Stomach (tissue), 8 donors: ENCODE measurements at regions not wholly inside any gene's neighbourhood (a gene's known extent, or its start where the extent isn't known, plus 50 kb on each side); places are given as distances from the start of the nearest gene placed in this dataset.
A peak's percentile ranks its signal among the peaks of the same experiment; 100 is the strongest.

Experiments
- DNase-seq, 2 donors: peaks; one replicate each; pipeline versions ENCODE4 v3.0.0 to v3.0.0-alpha.2; 2013 to 2019
- H3K27ac ChIP-seq, 5 donors: fragments of 200-600 bp in 4 of 5; sonication (generic) in 4 of 5; one replicate each; pipeline ENCODE4 v1.5.1; 2013 to 2019; ENCODE audit warnings: mild to moderate bottlenecking in 1 of 5, moderate library complexity in 1 of 5
- H3K27me3 ChIP-seq, 3 donors: fragments of 200-600 bp; sonication (generic); one replicate each; pipeline ENCODE4 v1.5.1; 2017 to 2019; ENCODE audit warnings: mixed run types in 1 of 3
- H3K36me3 ChIP-seq, 4 donors: fragments of 200-600 bp; sonication (generic); 1 replicate in 3 of 4; 2 replicates in 1 of 4; pipeline ENCODE4 v1.5.1; 2016 to 2019
- H3K4me1 ChIP-seq, 4 donors: fragments of 200-600 bp; sonication (generic); one replicate each; pipeline ENCODE4 v1.5.1; 2016 to 2019
- H3K4me3 ChIP-seq, 4 donors: fragments of 200-600 bp; sonication (generic) in 3 of 4; one replicate each; pipeline ENCODE4 v1.5.1; 2016 to 2019; ENCODE audit warnings: mild to moderate bottlenecking in 1 of 4
- H3K9me3 ChIP-seq, 4 donors: fragments of 200-600 bp; sonication (generic); one replicate each; pipeline ENCODE4 v1.5.1; 2016 to 2019
- EP300 ChIP-seq: sonication (generic); formaldehyde crosslinking; IDR thresholded peaks from one replicate; pipeline ENCODE4 v1.6.1; 2017; ENCODE audit warnings: antibody characterized with exemption
- POLR2A ChIP-seq, 4 donors: fragments of 450-650 bp; IDR thresholded peaks; one replicate each; pipeline ENCODE4 v1.6.1; 2016; ENCODE audit warnings: antibody characterized with exemption in 4 of 4, control low read depth in 2 of 4, mild to moderate bottlenecking in 1 of 4, moderate library complexity in 1 of 4
- POLR2AphosphoS5 ChIP-seq, 3 donors: sonication (generic); formaldehyde crosslinking; IDR thresholded peaks; one replicate each; pipeline ENCODE4 v1.6.1; 2016; ENCODE audit warnings: antibody characterized with exemption in 3 of 3
- WGBS, 5 donors: extraction: QIAGEN DNeasy Blood & Tissue Kit in 3 of 5; methylation state at CpG; one replicate each; pipeline versions ENCODE4 v1.1.5 to v1.1.7; 2013 to 2018; 5-methylcytosine and 5-hydroxymethylcytosine counted together
- intact Hi-C: fragments of 100-400 bp; cut with DNase I; formaldehyde crosslinking; loops from one replicate; pipeline ENCODE4 v1.15.1; 2023; ENCODE audit warnings: low total_unique reads
- TF ChIP-seq, protein P1 (sequence below), 7 experiments: fragments of 450-650 bp in 4 of 7; fragments of 200-600 bp in 3 of 7; sonication (generic) in 3 of 7; IDR thresholded peaks; one replicate each; pipeline ENCODE4 v1.5.1; 2016 to 2019; ENCODE audit warnings: antibody characterized with exemption in 7 of 7, control low read depth in 2 of 7, mild to moderate bottlenecking in 1 of 7
- donor health status: healthy with polysubstance abuse.
- donor health status: Bipolar disorder and iron deficiency.
- donor health status: healthy.

DNA sequence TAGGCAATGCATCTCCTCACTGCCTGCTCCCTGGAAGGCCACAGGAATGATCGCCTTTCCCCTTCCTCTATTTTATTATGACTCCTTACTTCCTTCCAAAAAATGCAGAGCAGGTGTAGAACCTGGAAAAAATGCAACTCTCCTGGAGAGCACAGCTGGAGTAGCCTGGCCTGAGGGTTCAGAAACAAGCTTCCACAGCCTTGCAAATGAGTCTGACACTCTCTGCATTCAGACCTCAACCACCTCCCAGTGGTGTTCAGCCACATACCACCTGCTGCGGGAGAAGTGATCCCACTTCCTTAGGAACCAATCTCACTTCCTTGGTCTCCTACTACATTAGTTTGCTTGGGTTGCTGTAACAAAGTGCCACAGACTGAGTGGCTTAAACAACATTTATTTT is 368.1 kb upstream of the NOCT start:
- TF ChIP-seq POLR2AphosphoS5 (IDR thresholded peaks at IDR 0.05) (no peak), POLR2A (IDR thresholded peaks at IDR 0.05) (no peak)
- WGBS, 5 donors = 77 to 98% (median 82%) methylated on average over 2 of the region's 2 CpGs
- no peak overlapping the region for H3K27ac ChIP-seq
- DNase-seq = no peak
- H3K27me3 ChIP-seq = no peaks in the 10 kb centered on the region
- H3K4me1 ChIP-seq = no peaks in the 10 kb centered on the region
- no peaks in the 10 kb centered on the region for H3K36me3 ChIP-seq
- H3K4me3 ChIP-seq = no peak overlapping the region
- intact Hi-C loops = no loop called here
- no peaks in the 10 kb centered on the region for H3K9me3 ChIP-seq

DNA sequence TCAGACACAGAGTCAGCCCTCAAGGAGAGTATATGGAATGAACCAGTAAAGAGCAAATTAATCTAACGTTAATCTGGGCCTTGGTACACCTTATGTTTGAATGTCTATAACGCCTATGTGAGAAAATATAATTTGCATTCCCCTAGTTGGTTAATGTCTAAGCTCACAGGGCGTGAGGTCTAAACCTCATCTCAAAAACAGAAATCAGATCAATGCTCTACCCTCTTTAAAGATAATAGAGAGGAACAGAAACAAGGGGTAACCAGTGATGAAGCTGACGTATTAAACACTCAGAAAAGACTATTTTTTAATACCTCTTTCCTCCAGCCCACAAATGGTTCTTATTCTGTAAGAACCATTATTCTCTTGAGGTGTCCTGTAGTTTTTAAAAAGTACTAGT is 369.2 kb upstream of the NOCT start:
- H3K27ac ChIP-seq = no peak overlapping the region
- 61 to 88% (median 73%) methylated on average over 4 of the region's 4 CpGs for WGBS, 5 donors
- no peaks in the 10 kb centered on the region for H3K36me3 ChIP-seq
- no peaks in the 10 kb centered on the region for H3K27me3 ChIP-seq
- TF ChIP-seq, protein P1, sequence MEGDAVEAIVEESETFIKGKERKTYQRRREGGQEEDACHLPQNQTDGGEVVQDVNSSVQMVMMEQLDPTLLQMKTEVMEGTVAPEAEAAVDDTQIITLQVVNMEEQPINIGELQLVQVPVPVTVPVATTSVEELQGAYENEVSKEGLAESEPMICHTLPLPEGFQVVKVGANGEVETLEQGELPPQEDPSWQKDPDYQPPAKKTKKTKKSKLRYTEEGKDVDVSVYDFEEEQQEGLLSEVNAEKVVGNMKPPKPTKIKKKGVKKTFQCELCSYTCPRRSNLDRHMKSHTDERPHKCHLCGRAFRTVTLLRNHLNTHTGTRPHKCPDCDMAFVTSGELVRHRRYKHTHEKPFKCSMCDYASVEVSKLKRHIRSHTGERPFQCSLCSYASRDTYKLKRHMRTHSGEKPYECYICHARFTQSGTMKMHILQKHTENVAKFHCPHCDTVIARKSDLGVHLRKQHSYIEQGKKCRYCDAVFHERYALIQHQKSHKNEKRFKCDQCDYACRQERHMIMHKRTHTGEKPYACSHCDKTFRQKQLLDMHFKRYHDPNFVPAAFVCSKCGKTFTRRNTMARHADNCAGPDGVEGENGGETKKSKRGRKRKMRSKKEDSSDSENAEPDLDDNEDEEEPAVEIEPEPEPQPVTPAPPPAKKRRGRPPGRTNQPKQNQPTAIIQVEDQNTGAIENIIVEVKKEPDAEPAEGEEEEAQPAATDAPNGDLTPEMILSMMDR (IDR thresholded peaks at IDR 0.05) = no peak
- no peak for TF ChIP-seq POLR2AphosphoS5 (IDR thresholded peaks at IDR 0.05)
- no peak for TF ChIP-seq POLR2A (IDR thresholded peaks at IDR 0.05)
- TF ChIP-seq EP300 = no peak
- DNase-seq = no peak
- H3K4me3 ChIP-seq = no peak overlapping the region
- intact Hi-C loops = no loop called here
- no peaks in the 10 kb centered on the region for H3K4me1 ChIP-seq
- no peaks in the 10 kb centered on the region for H3K9me3 ChIP-seq

DNA sequence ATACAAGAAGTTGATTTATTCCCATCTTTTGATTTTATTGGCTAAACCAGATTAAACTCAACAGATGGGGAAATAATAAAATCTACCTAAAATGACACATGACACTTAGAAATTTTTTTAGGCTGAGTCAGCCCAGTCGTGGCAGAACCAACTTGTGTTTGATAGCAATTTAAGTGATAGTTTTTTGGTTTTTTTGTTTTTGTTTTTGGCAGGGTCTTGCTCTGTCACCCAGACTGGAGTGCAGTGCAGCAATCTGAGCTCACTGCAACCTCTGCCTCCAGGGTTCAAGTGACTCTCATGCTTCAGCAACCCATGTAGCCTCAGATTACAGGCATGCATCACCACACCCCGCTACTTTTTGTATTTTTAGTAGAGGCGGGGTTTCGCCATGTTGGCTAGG is 370.3 kb upstream of the NOCT start:
- intact Hi-C loops = no loop called here
- Histone ChIP-seq H3K27me3 (no peaks in the 10 kb centered on the region), H3K4me3 (no peak overlapping the region), H3K4me1 (no peaks in the 10 kb centered on the region), H3K36me3 (no peaks in the 10 kb centered on the region), H3K27ac (no peak overlapping the region), H3K9me3 (no peaks in the 10 kb centered on the region)
- no peak for TF ChIP-seq POLR2A (IDR thresholded peaks at IDR 0.05)
- DNase-seq = no peak
- 67 to 91% (median 72%) methylated on average over 4 of the region's 4 CpGs for WGBS, 5 donors

DNA sequence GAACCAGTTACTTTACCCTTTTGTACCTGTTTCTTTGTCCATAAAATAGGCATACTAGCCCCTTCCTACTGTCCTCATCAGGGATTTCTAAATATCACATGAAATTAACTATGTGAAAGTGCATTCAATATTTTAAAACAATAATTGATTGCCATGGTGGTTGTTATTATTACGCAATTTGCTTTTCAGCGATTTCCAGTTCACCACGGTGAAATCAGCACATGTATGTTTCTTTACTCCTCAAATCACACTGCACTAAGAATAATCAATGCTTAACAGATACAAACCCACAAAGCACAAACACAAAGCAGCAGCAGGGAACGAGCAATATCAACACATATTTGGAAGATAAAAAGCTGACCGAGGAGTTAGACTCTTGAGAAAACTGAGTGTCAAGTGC is 371.3 kb upstream of the NOCT start:
- H3K4me3 ChIP-seq = no peak overlapping the region
- no peaks in the 10 kb centered on the region for H3K27me3 ChIP-seq
- DNase-seq = no peak
- no peak overlapping the region for H3K27ac ChIP-seq
- no peaks in the 10 kb centered on the region for H3K4me1 ChIP-seq
- no peaks in the 10 kb centered on the region for H3K9me3 ChIP-seq
- 48 to 65% (median 54%) methylated on average over 5 of the region's 5 CpGs for WGBS, 5 donors
- no peaks in the 10 kb centered on the region for H3K36me3 ChIP-seq
- no peak for TF ChIP-seq POLR2AphosphoS5 (IDR thresholded peaks at IDR 0.05)
- TF ChIP-seq, protein P1 (IDR thresholded peaks at IDR 0.05) = no peak
- no peak for TF ChIP-seq EP300
- TF ChIP-seq POLR2A (IDR thresholded peaks at IDR 0.05) = no peak
- intact Hi-C loops = no loop called here

DNA sequence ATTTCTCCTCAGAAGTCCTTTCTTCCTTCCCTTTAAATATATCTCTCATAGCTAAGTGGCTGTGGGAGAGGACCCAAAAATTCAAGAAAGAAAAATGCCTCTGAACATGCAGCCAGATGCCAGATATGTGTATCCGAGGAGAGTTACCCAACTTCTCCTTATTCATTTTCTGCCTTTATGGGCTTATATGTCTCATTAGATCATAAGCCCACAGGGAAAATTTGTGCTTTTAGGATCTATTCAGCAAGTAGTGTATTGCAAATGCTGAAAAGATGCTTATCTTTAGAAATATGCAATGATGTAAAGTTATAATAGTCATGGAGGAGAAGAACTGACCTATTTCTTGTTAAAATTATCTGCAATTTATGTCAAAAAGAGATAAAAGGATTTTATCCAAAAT is 371.8 kb upstream of the NOCT start:
- Histone ChIP-seq H3K4me3 (no peak overlapping the region), H3K9me3 (no peaks in the 10 kb centered on the region), H3K27ac (no peak overlapping the region), H3K27me3 (no peaks in the 10 kb centered on the region), H3K4me1 (no peaks in the 10 kb centered on the region), H3K36me3 (no peaks in the 10 kb centered on the region)
- DNase-seq = peak in 1 of 2 donors; percentile 7
- WGBS, 5 donors = 63 to 85% (median 74%) methylated on average over 1 of the region's 1 CpG
- intact Hi-C loops = no loop called here
- TF ChIP-seq POLR2AphosphoS5 (IDR thresholded peaks at IDR 0.05) = no peak
- no peak for TF ChIP-seq POLR2A (IDR thresholded peaks at IDR 0.05)
- TF ChIP-seq EP300 = no peak
- TF ChIP-seq, protein P1 (IDR thresholded peaks at IDR 0.05) = no peak
